ENCODE measurements at regions not wholly inside any gene's neighbourhood (a gene's known extent, or its start where the extent isn't known, plus 50 kb on each side); places are given as distances from the start of the nearest gene placed in this dataset.

DNA sequence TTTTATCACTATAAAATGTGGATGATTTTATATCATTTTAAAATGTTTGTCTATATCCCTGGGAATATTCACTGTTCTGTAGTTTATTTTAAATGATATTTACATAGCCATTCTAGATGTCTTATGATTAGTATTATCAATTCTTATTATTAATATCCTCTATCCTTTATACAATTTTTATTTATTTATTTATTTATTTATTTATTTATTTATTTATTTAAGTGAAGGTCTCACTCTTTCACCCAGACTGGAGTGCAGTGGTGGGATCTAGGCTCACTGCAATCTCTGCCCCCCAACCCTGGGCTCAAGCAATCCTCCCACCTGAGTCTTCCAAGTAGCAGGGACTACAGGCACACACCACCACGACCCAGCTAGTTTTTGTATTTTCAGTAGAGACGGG is 1848.9 kb downstream of the EFNA5 start:
- TF ChIP-seq, protein P1, sequence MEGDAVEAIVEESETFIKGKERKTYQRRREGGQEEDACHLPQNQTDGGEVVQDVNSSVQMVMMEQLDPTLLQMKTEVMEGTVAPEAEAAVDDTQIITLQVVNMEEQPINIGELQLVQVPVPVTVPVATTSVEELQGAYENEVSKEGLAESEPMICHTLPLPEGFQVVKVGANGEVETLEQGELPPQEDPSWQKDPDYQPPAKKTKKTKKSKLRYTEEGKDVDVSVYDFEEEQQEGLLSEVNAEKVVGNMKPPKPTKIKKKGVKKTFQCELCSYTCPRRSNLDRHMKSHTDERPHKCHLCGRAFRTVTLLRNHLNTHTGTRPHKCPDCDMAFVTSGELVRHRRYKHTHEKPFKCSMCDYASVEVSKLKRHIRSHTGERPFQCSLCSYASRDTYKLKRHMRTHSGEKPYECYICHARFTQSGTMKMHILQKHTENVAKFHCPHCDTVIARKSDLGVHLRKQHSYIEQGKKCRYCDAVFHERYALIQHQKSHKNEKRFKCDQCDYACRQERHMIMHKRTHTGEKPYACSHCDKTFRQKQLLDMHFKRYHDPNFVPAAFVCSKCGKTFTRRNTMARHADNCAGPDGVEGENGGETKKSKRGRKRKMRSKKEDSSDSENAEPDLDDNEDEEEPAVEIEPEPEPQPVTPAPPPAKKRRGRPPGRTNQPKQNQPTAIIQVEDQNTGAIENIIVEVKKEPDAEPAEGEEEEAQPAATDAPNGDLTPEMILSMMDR (IDR thresholded peaks at IDR 0.05; ENCODE audit: low read length): no peak
- TF ChIP-seq EZH2 (IDR thresholded peaks at IDR 0.05; ENCODE audit: borderline replicate concordance, low read length): no peak
